B cell (primary cell): ENCODE measurements at regions not wholly inside any gene's neighbourhood (a gene's known extent, or its start where the extent isn't known, plus 50 kb on each side); places are given as distances from the start of the nearest gene placed in this dataset.

Experiments
- EZH2 ChIP-seq: IDR thresholded peaks from 2 replicates; pipeline ENCODE4 v1.6.1; 2012; ENCODE audit warnings: borderline replicate concordance, low read depth, mild to moderate bottlenecking, moderate library complexity, low read length; ENCODE audit not compliant: insufficient read depth, poor library complexity, severe bottlenecking
- TF ChIP-seq, protein P1 (sequence below): fragments of 200-600 bp; IDR thresholded peaks from one replicate; pipeline ENCODE4 v1.8.0; 2022; ENCODE audit warnings: antibody characterized with exemption, mild to moderate bottlenecking

DNA sequence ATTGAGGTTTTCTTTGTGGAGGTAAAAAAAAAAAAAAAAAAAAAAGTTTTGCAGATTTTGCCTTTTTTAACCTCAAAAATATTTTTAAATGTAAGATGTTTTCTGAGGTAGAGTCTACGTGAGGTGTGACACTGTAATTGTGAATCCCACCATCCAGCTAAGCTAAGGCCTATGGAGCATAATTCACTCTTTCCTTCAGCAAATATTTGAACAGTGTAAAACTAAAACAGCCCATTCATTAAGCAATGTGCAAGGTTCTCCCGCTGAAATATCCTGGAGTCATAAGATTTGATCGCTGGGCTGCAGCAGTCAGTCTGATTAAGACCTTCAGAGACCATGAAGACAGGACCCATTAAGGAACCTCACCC is 105.1 kb downstream of the HNRNPLL start:
- TF ChIP-seq, protein P1, sequence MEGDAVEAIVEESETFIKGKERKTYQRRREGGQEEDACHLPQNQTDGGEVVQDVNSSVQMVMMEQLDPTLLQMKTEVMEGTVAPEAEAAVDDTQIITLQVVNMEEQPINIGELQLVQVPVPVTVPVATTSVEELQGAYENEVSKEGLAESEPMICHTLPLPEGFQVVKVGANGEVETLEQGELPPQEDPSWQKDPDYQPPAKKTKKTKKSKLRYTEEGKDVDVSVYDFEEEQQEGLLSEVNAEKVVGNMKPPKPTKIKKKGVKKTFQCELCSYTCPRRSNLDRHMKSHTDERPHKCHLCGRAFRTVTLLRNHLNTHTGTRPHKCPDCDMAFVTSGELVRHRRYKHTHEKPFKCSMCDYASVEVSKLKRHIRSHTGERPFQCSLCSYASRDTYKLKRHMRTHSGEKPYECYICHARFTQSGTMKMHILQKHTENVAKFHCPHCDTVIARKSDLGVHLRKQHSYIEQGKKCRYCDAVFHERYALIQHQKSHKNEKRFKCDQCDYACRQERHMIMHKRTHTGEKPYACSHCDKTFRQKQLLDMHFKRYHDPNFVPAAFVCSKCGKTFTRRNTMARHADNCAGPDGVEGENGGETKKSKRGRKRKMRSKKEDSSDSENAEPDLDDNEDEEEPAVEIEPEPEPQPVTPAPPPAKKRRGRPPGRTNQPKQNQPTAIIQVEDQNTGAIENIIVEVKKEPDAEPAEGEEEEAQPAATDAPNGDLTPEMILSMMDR: no peak
- no peak for TF ChIP-seq EZH2
